ENCODE measurements at regions not wholly inside any gene's neighbourhood (a gene's known extent, or its start where the extent isn't known, plus 50 kb on each side); places are given as distances from the start of the nearest gene placed in this dataset.

GRCh38 chr1:95503278-95504030 lies 269.4 kb downstream of the RWDD3 start:
- no peak overlapping the region for H3K4me3 ChIP-seq (ENCODE audit: low read depth, low read length)
- TF ChIP-seq CTCF (IDR thresholded peaks at IDR 0.05; ENCODE audit: control insufficient read depth, extremely low read depth, insufficient read depth) = no peak
- no peak for DNase-seq (ENCODE audit: low read depth)

- no peak for DNase-seq (ENCODE audit: low read depth)
- no peak for TF ChIP-seq CTCF (IDR thresholded peaks at IDR 0.05; ENCODE audit: control insufficient read depth, extremely low read depth, insufficient read depth)
- no peak overlapping the region for H3K4me3 ChIP-seq (ENCODE audit: low read depth, low read length)
Observed at GRCh38 chr1:95504321-95504720, 270.3 kb downstream of the RWDD3 start.

GRCh38 chr1:95506736-95507414 lies 272.9 kb downstream of the RWDD3 start:
- DNase-seq (ENCODE audit: low read depth) = no peak
- no peak overlapping the region for H3K4me3 ChIP-seq (ENCODE audit: low read depth, low read length)
- TF ChIP-seq CTCF (IDR thresholded peaks at IDR 0.05; ENCODE audit: control insufficient read depth, extremely low read depth, insufficient read depth) = no peak

GRCh38 chr1:95509989-95510388 lies 276.0 kb downstream of the RWDD3 start:
- no peak for TF ChIP-seq CTCF (IDR thresholded peaks at IDR 0.05; ENCODE audit: control insufficient read depth, extremely low read depth, insufficient read depth)
- no peak overlapping the region for H3K4me3 ChIP-seq (ENCODE audit: low read depth, low read length)
- no peak for DNase-seq (ENCODE audit: low read depth)

- DNase-seq (ENCODE audit: low read depth) = no peak
- TF ChIP-seq CTCF (IDR thresholded peaks at IDR 0.05; ENCODE audit: control insufficient read depth, extremely low read depth, insufficient read depth) = no peak
- no peak overlapping the region for H3K4me3 ChIP-seq (ENCODE audit: low read depth, low read length)
Observed at GRCh38 chr1:95512925-95513324, 278.9 kb downstream of the RWDD3 start.

- DNase-seq (ENCODE audit: low read depth) = no peak
- no peak overlapping the region for H3K4me3 ChIP-seq (ENCODE audit: low read depth, low read length)
- no peak for TF ChIP-seq CTCF (IDR thresholded peaks at IDR 0.05; ENCODE audit: control insufficient read depth, extremely low read depth, insufficient read depth)
Observed at GRCh38 chr1:95517506-95517905, 283.5 kb downstream of the RWDD3 start.
